Small intestine (tissue), 7 donors: ENCODE measurements at regions not wholly inside any gene's neighbourhood (a gene's known extent, or its start where the extent isn't known, plus 50 kb on each side); places are given as distances from the start of the nearest gene placed in this dataset.

Experiments
- DNase-seq, 2 donors: peaks; one replicate each; pipeline versions ENCODE4 v3.0.0 to v3.0.0-alpha.2; 2013
- FAIRE-seq: peaks from 2 replicates; lab custom pipeline; 2012; peaks lifted over from hg19 to GRCh38; lab: Jason Lieb, UNC
- H3K27ac ChIP-seq, 3 donors: one replicate each; pipeline ENCODE4 v1.5.1; 2013; ENCODE audit warnings: low read length in 2 of 3, mild to moderate bottlenecking in 2 of 3, control low read depth in 1 of 3, inconsistent platforms in 1 of 3, low read depth in 1 of 3, moderate library complexity in 1 of 3
- H3K27me3 ChIP-seq, 3 donors: one replicate each; pipeline ENCODE4 v1.6.1; 2013; ENCODE audit warnings: low read length in 3 of 3, inconsistent platforms in 1 of 3; ENCODE audit not compliant: control insufficient read depth in 3 of 3, insufficient read depth in 3 of 3
- H3K36me3 ChIP-seq, 3 donors: one replicate each; pipeline ENCODE4 v1.6.1; 2013; ENCODE audit warnings: low read length in 3 of 3, inconsistent platforms in 1 of 3, low read depth in 1 of 3, mild to moderate bottlenecking in 1 of 3, moderate library complexity in 1 of 3; ENCODE audit not compliant: control insufficient read depth in 3 of 3, insufficient read depth in 2 of 3
- H3K4me1 ChIP-seq, 3 donors: one replicate each; pipeline ENCODE4 v1.6.1; 2013; ENCODE audit warnings: low read length in 2 of 3, inconsistent platforms in 1 of 3, low read depth in 1 of 3, mild to moderate bottlenecking in 1 of 3, moderate library complexity in 1 of 3; ENCODE audit not compliant: control insufficient read depth in 3 of 3, insufficient read depth in 2 of 3
- H3K4me3 ChIP-seq, 3 donors: one replicate each; pipeline ENCODE4 v1.5.1; 2013; ENCODE audit warnings: low read length in 3 of 3, control low read depth in 1 of 3, inconsistent platforms in 1 of 3, low read depth in 1 of 3, mild to moderate bottlenecking in 1 of 3, moderate library complexity in 1 of 3
- H3K9me3 ChIP-seq, 2 donors: one replicate each; pipeline ENCODE4 v1.6.1; 2013; ENCODE audit warnings: low read depth in 1 of 2, low read length in 1 of 2; ENCODE audit not compliant: control insufficient read depth in 2 of 2, insufficient read depth in 1 of 2
- WGBS, 3 donors: extraction: QIAGEN DNeasy Blood & Tissue Kit; methylation state at CpG; one replicate each; pipeline ENCODE4 v1.1.7; 2013; 5-methylcytosine and 5-hydroxymethylcytosine counted together
- donor health status: healthy with polysubstance abuse.
- donor health status: control.
- donor health status: control.
- donor health status: Bipolar disorder and iron deficiency.
- donor health status: healthy.

GRCh38 chr10:65611592-65611991, 1314.2 kb upstream of the LRRTM3 start:
- DNase-seq: no peak

GRCh38 chr10:65614956-65615565, 1310.8 kb upstream of the LRRTM3 start:
- Histone ChIP-seq H3K27me3 (no peaks in the 10 kb centered on the region), H3K27ac (no peak overlapping the region), H3K4me3 (no peak overlapping the region), H3K36me3 (no peaks in the 10 kb centered on the region), H3K9me3 (peaks cover 0 to 7% of the 10 kb centered on the region in 2 donors), H3K4me1 (no peaks in the 10 kb centered on the region)
- 86 to 93% (median 92%) methylated on average over 2 of the region's 2 CpGs for WGBS, 3 donors
- DNase-seq (no peak), FAIRE-seq (no peak)

More at GRCh38 chr10:65611592-65611991, 1314.2 kb upstream of the LRRTM3 start:
- no peaks in the 10 kb centered on the region for H3K27me3 ChIP-seq
- no peak overlapping the region for H3K4me3 ChIP-seq
- H3K4me1 ChIP-seq: no peaks in the 10 kb centered on the region
- FAIRE-seq: no peak
- WGBS, 3 donors: 74 to 92% (median 88%) methylated on average over 2 of the region's 2 CpGs
- peaks cover 0 to 7% of the 10 kb centered on the region in 2 donors for H3K9me3 ChIP-seq
- H3K36me3 ChIP-seq: no peaks in the 10 kb centered on the region
- H3K27ac ChIP-seq: no peak overlapping the region

DNA sequence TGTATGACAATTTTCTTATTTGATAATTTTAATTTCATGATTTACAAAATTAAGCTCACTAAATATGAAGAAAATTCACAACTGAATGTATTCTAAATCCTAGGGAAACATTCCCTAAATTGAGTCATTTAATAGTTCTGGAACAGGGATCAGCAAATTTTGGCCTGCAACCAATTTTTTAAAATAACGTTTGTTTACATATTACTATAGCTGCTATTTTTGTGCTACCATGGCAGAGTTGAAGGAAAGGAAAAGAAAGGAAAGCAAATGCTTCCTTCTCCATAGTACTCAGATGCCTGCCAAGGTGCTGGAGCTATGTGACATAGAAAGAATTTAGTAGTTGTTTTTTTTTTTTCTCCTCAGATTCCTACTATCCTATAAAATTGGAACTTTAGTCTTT, 1307.7 kb upstream of the LRRTM3 start:
- 51 to 73% (median 58%) methylated on average over 1 of the region's 1 CpG for WGBS, 3 donors
- no peak overlapping the region for H3K27ac ChIP-seq
- DNase-seq: no peak
- H3K27me3 ChIP-seq: no peaks in the 10 kb centered on the region
- H3K9me3 ChIP-seq: peaks cover 0 to 10% of the 10 kb centered on the region in 2 donors
- no peak for FAIRE-seq
- H3K4me3 ChIP-seq: no peak overlapping the region
- H3K36me3 ChIP-seq: no peaks in the 10 kb centered on the region
- no peaks in the 10 kb centered on the region for H3K4me1 ChIP-seq

DNA sequence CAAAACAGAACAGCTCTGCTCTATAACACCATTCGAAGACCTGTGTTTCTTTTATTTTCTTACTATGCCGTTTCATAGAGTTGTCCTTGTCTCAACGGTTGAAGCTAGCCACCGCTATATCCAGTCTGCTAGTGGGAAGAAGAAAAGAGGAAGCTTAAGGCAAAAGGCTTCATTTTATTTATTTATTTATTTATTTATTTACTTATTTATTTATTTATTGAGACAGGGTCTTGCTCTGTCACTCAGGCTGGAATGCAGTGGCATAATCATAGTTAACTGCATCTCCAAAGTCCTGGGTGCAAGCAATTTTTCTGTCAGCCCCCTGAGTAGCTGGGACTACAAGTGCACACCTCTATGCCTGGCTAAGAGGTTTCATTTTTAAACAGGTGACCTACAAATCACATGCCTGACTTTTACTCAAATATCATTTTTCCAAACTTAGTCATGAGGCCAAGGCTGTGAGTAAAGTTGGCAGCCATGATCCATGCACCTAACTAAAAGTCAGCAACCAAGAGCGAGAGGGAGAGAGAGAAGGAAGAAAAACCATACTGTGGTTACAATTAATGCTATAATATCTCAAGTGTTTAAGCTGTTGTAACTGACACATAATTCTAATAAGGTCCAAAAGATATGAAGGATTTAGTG, 1305.3 kb upstream of the LRRTM3 start:
- no peak overlapping the region for H3K27ac ChIP-seq
- FAIRE-seq: no peak
- peaks cover 0 to 4% of the 10 kb centered on the region in 2 donors for H3K9me3 ChIP-seq
- WGBS, 3 donors: 94 to 95% (median 95%) methylated on average over 5 of the region's 5 CpGs
- no peak overlapping the region for H3K4me3 ChIP-seq
- no peak for DNase-seq
- H3K27me3 ChIP-seq: no peaks in the 10 kb centered on the region
- no peaks in the 10 kb centered on the region for H3K4me1 ChIP-seq
- H3K36me3 ChIP-seq: peaks cover 0 to 4% (median 0%) of the 10 kb centered on the region in 3 donors

DNA sequence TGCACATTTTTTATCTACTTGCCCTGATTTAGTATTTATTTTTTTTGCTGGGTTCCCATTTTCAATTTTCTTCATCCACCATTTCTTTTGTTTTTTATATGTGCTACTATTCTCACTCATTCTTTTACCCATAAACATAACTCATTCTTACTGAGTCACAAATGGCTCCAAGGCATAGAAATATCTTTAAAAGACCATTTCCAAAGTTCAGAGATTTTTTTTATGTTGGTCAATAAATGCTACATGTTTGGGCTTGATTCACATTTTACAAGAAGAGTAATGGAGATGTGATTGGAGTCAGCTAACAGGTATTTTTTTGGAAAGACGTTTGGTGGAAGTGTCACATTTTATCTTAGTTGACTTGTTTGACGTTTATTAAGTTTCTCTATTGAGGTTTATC, 1303.2 kb upstream of the LRRTM3 start:
- 71 to 83% (median 79%) methylated on average over 2 of the region's 2 CpGs for WGBS, 3 donors
- no peak overlapping the region for H3K27ac ChIP-seq
- H3K4me1 ChIP-seq: no peaks in the 10 kb centered on the region
- H3K27me3 ChIP-seq: no peaks in the 10 kb centered on the region
- H3K4me3 ChIP-seq: no peak overlapping the region
- H3K9me3 ChIP-seq: peaks cover 0 to 3% of the 10 kb centered on the region in 2 donors
- FAIRE-seq: no peak
- peaks cover 0 to 4% (median 0%) of the 10 kb centered on the region in 3 donors for H3K36me3 ChIP-seq
- no peak for DNase-seq

- H3K27me3 ChIP-seq: no peaks in the 10 kb centered on the region
- FAIRE-seq (no peak), DNase-seq (no peak)
- H3K36me3 ChIP-seq: peaks cover 0 to 5% (median 0%) of the 10 kb centered on the region in 3 donors
- 78 to 92% (median 83%) methylated on average over 6 of the region's 6 CpGs for WGBS, 3 donors
- H3K4me1 ChIP-seq: no peaks in the 10 kb centered on the region
- no peak overlapping the region for H3K4me3 ChIP-seq
- no peak overlapping the region for H3K27ac ChIP-seq
- H3K9me3 ChIP-seq: peaks cover 2 to 6% of the 10 kb centered on the region in 2 donors
Measured at GRCh38 chr10:65628493-65629139, 1297.2 kb upstream of the LRRTM3 start.

DNA sequence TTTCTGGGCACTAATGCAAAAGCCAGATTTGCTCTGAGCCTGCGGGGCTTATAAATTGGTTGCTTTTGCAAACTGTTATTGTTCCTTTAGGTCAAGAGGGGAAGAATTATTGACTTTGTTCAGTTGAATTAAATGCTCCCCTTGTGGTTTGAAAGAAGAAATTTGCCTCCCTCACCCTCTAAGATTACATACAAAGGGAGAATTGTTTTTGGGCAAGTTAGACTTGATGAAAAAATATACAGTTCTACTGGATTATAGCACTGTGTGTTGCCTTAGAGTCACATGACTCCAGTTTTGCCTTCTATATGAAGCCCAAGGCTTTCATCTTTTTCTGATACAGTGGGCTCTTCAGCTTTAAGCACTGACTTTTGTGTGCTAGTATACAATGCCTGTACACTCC, 1265.8 kb upstream of the LRRTM3 start:
- DNase-seq (no peak), FAIRE-seq (no peak)
- whole genome bisulfite sequencing, 3 donors: 85 to 89% (median 88%) methylated on average over 1 of the region's 1 CpG
- Histone ChIP-seq H3K9me3 (peaks cover 0 to 10% of the 10 kb centered on the region in 2 donors), H3K36me3 (no peaks in the 10 kb centered on the region), H3K27me3 (no peaks in the 10 kb centered on the region), H3K4me3 (no peak overlapping the region), H3K27ac (no peak overlapping the region), H3K4me1 (no peaks in the 10 kb centered on the region)

DNA sequence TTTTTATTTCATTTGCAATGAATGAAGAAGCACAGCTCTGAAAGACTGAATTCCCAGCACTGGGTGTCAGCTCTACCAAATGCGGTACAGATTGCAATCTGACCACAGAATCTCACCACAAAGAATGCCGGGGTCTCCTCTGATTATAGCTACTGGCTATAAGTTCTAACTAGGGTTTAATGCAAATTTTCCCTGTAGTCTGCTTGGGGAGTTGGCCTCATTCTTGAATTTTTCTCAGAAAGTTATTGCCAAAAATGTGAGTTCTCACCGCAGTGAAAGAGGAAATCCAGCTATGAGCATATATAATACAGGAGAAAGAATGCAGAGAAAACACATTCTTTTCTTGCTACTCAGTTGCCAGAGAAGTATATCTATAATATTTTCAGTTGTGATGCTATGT, 1255.7 kb upstream of the LRRTM3 start:
- Histone ChIP-seq H3K27ac (no peak overlapping the region), H3K9me3 (no peaks in the 10 kb centered on the region), H3K36me3 (no peaks in the 10 kb centered on the region), H3K27me3 (no peaks in the 10 kb centered on the region), H3K4me1 (no peaks in the 10 kb centered on the region), H3K4me3 (no peak overlapping the region)
- no peak for DNase-seq
- 64 to 88% (median 86%) methylated on average over 3 of the region's 3 CpGs for WGBS, 3 donors
- no peak for FAIRE-seq
